K562 (cell line): ENCODE measurements at regions not wholly inside any gene's neighbourhood (a gene's known extent, or its start where the extent isn't known, plus 50 kb on each side); places are given as distances from the start of the nearest gene placed in this dataset.

ENCODE experiments used
- CTBP1 ChIP-seq: fragments of 450-650 bp; IDR thresholded peaks from 2 replicates; pipeline ENCODE4 v1.6.1; 2016; ENCODE audit warnings: borderline replicate concordance
- CTCF ChIP-seq, 3 experiments: IDR thresholded peaks in 2 of 3; conservative IDR thresholded peaks in 1 of 3; 2 replicates each; pipeline ENCODE4 v1.5.1; 2011 to 2012; ENCODE audit warnings: low read length in 3 of 3, mild to moderate bottlenecking in 3 of 3, control low read depth in 2 of 3, improper control_type of control experiment in 1 of 3, inconsistent platforms in 1 of 3, low read depth in 1 of 3, mixed read lengths in 1 of 3, moderate library complexity in 1 of 3; ENCODE audit not compliant: insufficient read depth in 2 of 3
- ESRRA ChIP-seq: fragments of 450-650 bp; IDR thresholded peaks from 2 replicates; pipeline ENCODE4 v1.6.1; 2014; ENCODE audit warnings: low read depth, mild to moderate bottlenecking, moderate library complexity, borderline replicate concordance
- GABPB1 ChIP-seq: sonication (generic); formaldehyde crosslinking; IDR thresholded peaks from 2 replicates; pipeline ENCODE4 v1.8.0; 2022; ENCODE audit warnings: mild to moderate bottlenecking, missing genetic modification reagents
- GATA2 ChIP-seq: sonication (generic); formaldehyde crosslinking; IDR thresholded peaks from 2 replicates; pipeline ENCODE4 v1.4.0; 2020; ENCODE audit warnings: mild to moderate bottlenecking, missing genetic modification reagents
- MTA3 ChIP-seq: fragments of 450-650 bp; formaldehyde crosslinking; IDR thresholded peaks from 2 replicates; pipeline ENCODE4 v1.6.1; 2017; ENCODE audit warnings: mild to moderate bottlenecking, borderline replicate concordance
- POLR2AphosphoS5 ChIP-seq: IDR thresholded peaks from 2 replicates; pipeline ENCODE4 v1.6.1; 2011; ENCODE audit warnings: mild to moderate bottlenecking, low read depth, low read length, moderate library complexity; ENCODE audit not compliant: control insufficient read depth, insufficient read depth
- ZBTB2 ChIP-seq: fragments of 450-650 bp; IDR thresholded peaks from 2 replicates; pipeline ENCODE4 v1.6.1; 2016; ENCODE audit warnings: antibody characterized with exemption
- ZBTB43 ChIP-seq: sonication (generic); formaldehyde crosslinking; IDR thresholded peaks from 2 replicates; pipeline ENCODE4 v1.8.0; 2023; ENCODE audit warnings: mild to moderate bottlenecking, missing genetic modification reagents
- ZNF239 ChIP-seq: fragments of 250-450 bp; sonication (Bioruptor Pico); IDR thresholded peaks from 2 replicates; pipeline ENCODE4 v1.4.0; 2020; ENCODE audit warnings: mild to moderate bottlenecking
- ZNF263 ChIP-seq: sonication (generic); formaldehyde crosslinking; IDR thresholded peaks from 2 replicates; pipeline ENCODE4 v1.8.0; 2022; ENCODE audit warnings: mild to moderate bottlenecking, missing genetic modification reagents, borderline replicate concordance

GRCh38 chr6:71383476-71383875, 94.9 kb downstream of the OGFRL1 start:
- TF ChIP-seq CTCF (IDR thresholded peaks at IDR 0.05 in 2 of 3, conservative IDR thresholded peaks at IDR 0.05 in 1 of 3; ENCODE audit: insufficient read depth in 2 of 3, low read depth in 1 of 3, low read length in 3 of 3) = no peak
- no peak for TF ChIP-seq ZBTB2
- no peak for TF ChIP-seq POLR2AphosphoS5
- no peak for TF ChIP-seq ZNF263 (CRISPR knock-in tag)
- TF ChIP-seq ZBTB43 (CRISPR knock-in tag) = no peak
- no peak for TF ChIP-seq ESRRA
- no peak for TF ChIP-seq GABPB1 (CRISPR knock-in tag)
- TF ChIP-seq MTA3 = no peak
- TF ChIP-seq ZNF239 (CRISPR knock-in tag) = no peak
- TF ChIP-seq GATA2 (CRISPR knock-in tag) = no peak
- TF ChIP-seq CTBP1 = no peak
